IMR-90 (cell line): ENCODE measurements at regions not wholly inside any gene's neighbourhood (a gene's known extent, or its start where the extent isn't known, plus 50 kb on each side); places are given as distances from the start of the nearest gene placed in this dataset.
A peak's percentile ranks its signal among the peaks of the same experiment; 100 is the strongest.

ENCODE experiments used
- ATAC-seq: fragments of 200-7000 bp; cut with Tn5 transposase; 2 replicates; pipeline ENCODE4 v1.9.1; 2020; ENCODE audit warnings: low read depth, mild to moderate bottlenecking, moderate library complexity
- BruUV-seq: library from RNA; stranded (reverse); fragments of 400-500 nt; replicated peaks from 2 replicates; lab custom pipeline; 2021; lab: Mats Ljungman, UMichigan
- CTCF ChIA-PET: fragments of 300-600 bp; formaldehyde crosslinking; extraction: SDS; loops from one replicate; lab custom pipeline; 2021; ENCODE audit warnings: antibody characterized with exemption; lab: Yijun Ruan, JAX
- POLR2A ChIA-PET: fragments of 300-600 bp; sonication (Branson Sonifier 250); formaldehyde crosslinking; loops from one replicate; lab custom pipeline; 2022; ENCODE audit warnings: antibody characterized with exemption; ENCODE audit not compliant: unreplicated experiment; lab: Charles Lee
- DNase-seq: peaks from one replicate; pipeline ENCODE4 v3.0.0; 2013
- H2AFZ ChIP-seq: replicated peaks from 2 replicates; pipeline ENCODE3; 2013; ENCODE audit warnings: low read length, mild to moderate bottlenecking; ENCODE audit not compliant: poor library complexity
- H2AK5ac ChIP-seq: 2 replicates; pipeline ENCODE4 v1.6.1; 2013; ENCODE audit warnings: low read depth, low read length, inconsistent platforms
- H2AK9ac ChIP-seq: replicated peaks from 2 replicates; pipeline ENCODE3; 2013; ENCODE audit warnings: mild to moderate bottlenecking, low read depth, low read length, moderate library complexity; ENCODE audit not compliant: poor library complexity
- H2BK120ac ChIP-seq: 2 replicates; pipeline ENCODE4 v1.6.1; 2013; ENCODE audit warnings: low read depth, low read length, inconsistent platforms
- H2BK15ac ChIP-seq: 3 replicates; pipeline ENCODE4 v1.6.1; 2013; ENCODE audit warnings: low read depth, low read length, inconsistent platforms
- H2BK20ac ChIP-seq: 2 replicates; pipeline ENCODE4 v1.6.1; 2013; ENCODE audit warnings: low read depth, mild to moderate bottlenecking, inconsistent platforms, low read length, moderate library complexity
- H2BK5ac ChIP-seq: 2 replicates; pipeline ENCODE4 v1.6.1; 2013; ENCODE audit warnings: mild to moderate bottlenecking, low read depth, low read length, inconsistent platforms; ENCODE audit not compliant: poor library complexity, severe bottlenecking
- H3K14ac ChIP-seq: replicated peaks from 2 replicates; pipeline ENCODE4 v1.6.1; 2013; ENCODE audit warnings: low read depth, low read length, inconsistent platforms
- H3K18ac ChIP-seq: 2 replicates; pipeline ENCODE4 v1.6.1; 2013; ENCODE audit warnings: low read depth, low read length, control low read depth
- H3K23ac ChIP-seq: 2 replicates; pipeline ENCODE4 v1.6.1; 2013; ENCODE audit warnings: low read depth, low read length, inconsistent platforms
- H3K27ac ChIP-seq: 2 replicates; pipeline ENCODE4 v1.5.1; 2013; ENCODE audit warnings: mild to moderate bottlenecking, control low read depth, low read length; ENCODE audit not compliant: insufficient read depth
- H3K27me3 ChIP-seq: 2 replicates; pipeline ENCODE4 v1.6.1; 2013; ENCODE audit warnings: low read length; ENCODE audit not compliant: control insufficient read depth, insufficient read depth
- H3K36me3 ChIP-seq: 2 replicates; pipeline ENCODE4 v1.6.1; 2013; ENCODE audit warnings: low read length, mixed read lengths; ENCODE audit not compliant: control insufficient read depth, insufficient read depth
- H3K4ac ChIP-seq: 2 replicates; pipeline ENCODE4 v1.6.1; 2013; ENCODE audit warnings: low read depth, low read length, inconsistent platforms
- H3K4me1 ChIP-seq: 2 replicates; pipeline ENCODE4 v1.6.1; 2013; ENCODE audit warnings: low read length, mixed read lengths; ENCODE audit not compliant: control insufficient read depth, insufficient read depth
- H3K4me2 ChIP-seq: 2 replicates; pipeline ENCODE4 v1.6.1; 2013; ENCODE audit warnings: low read depth, mild to moderate bottlenecking, control low read depth, low read length, moderate library complexity
- H3K4me3 ChIP-seq: 2 replicates; pipeline ENCODE4 v1.5.1; 2013; ENCODE audit warnings: low read depth, mild to moderate bottlenecking, control low read depth, low read length, moderate library complexity; ENCODE audit not compliant: insufficient read depth
- H3K56ac ChIP-seq: 2 replicates; pipeline ENCODE4 v1.6.1; 2013; ENCODE audit warnings: low read length, inconsistent platforms; ENCODE audit not compliant: insufficient read depth; ENCODE audit errors: extremely low read depth
- H3K79me1 ChIP-seq, 2 experiments: 2 replicates each; pipeline ENCODE4 v1.6.1; 2013; ENCODE audit warnings: low read length in 2 of 2, inconsistent platforms in 1 of 2, low read depth in 1 of 2
- H3K9ac ChIP-seq: 2 replicates; pipeline ENCODE4 v1.6.1; 2013; ENCODE audit warnings: low read depth, low read length, control low read depth
- H3K9me1 ChIP-seq: 2 replicates; pipeline ENCODE4 v1.6.1; 2013; ENCODE audit warnings: low read length, inconsistent platforms; ENCODE audit not compliant: insufficient read depth
- H3K9me3 ChIP-seq: 2 replicates; pipeline ENCODE4 v1.6.1; 2013; ENCODE audit warnings: low read length; ENCODE audit not compliant: control insufficient read depth, insufficient read depth
- H4K20me1 ChIP-seq: 2 replicates; pipeline ENCODE4 v1.6.1; 2013; ENCODE audit warnings: low read length, inconsistent platforms; ENCODE audit not compliant: insufficient read depth
- H4K5ac ChIP-seq: 2 replicates; pipeline ENCODE4 v1.6.1; 2013; ENCODE audit warnings: mild to moderate bottlenecking, low read depth, low read length, control low read depth
- H4K8ac ChIP-seq, 2 experiments: 2 replicates each; pipeline ENCODE4 v1.6.1; 2013; ENCODE audit warnings: low read depth in 2 of 2, low read length in 2 of 2, control low read depth in 1 of 2, inconsistent platforms in 1 of 2
- H4K91ac ChIP-seq: 2 replicates; pipeline ENCODE4 v1.6.1; 2013; ENCODE audit warnings: low read depth, low read length, inconsistent platforms; ENCODE audit not compliant: insufficient read depth
- CEBPB ChIP-seq: IDR thresholded peaks from 2 replicates; pipeline ENCODE4 v1.6.1; 2012; ENCODE audit warnings: low read depth, low read length, improper control_type of control experiment
- FOS ChIP-seq: fragments of 150-350 bp; IDR thresholded peaks from 2 replicates; pipeline ENCODE4 v1.6.1; 2016; ENCODE audit warnings: low read depth, low read length
- RAD21 ChIP-seq: IDR thresholded peaks from 2 replicates; pipeline ENCODE4 v1.6.1; 2012; ENCODE audit warnings: low read length, improper control_type of control experiment
- WGBS, 2 experiments: methylation state at CpG; one replicate each; pipeline versions ENCODE4 v1.1.5 to v1.1.7; 2013; ENCODE audit warnings: missing lambda C conversion rate in 2 of 2; ENCODE audit not compliant: insufficient read length in 1 of 2; ENCODE audit errors: extremely low coverage in 2 of 2; 5-methylcytosine and 5-hydroxymethylcytosine counted together
- dilution Hi-C: fragments of 300-500 bp; cut with HindIII; formaldehyde crosslinking; loops from one replicate; pipeline ENCODE4 v1.14.3; 2018; ENCODE audit warnings: low sequenced_read_pairs; ENCODE audit not compliant: unreplicated experiment
- in situ Hi-C: fragments of 300-500 bp; cut with MboI; formaldehyde crosslinking; loops from 3 replicates; pipeline ENCODE4 v1.14.3; 2019; ENCODE audit warnings: low sequenced_read_pairs, inconsistent platforms, mixed read lengths
- intact Hi-C: fragments of 100-400 bp; cut with micrococcal nuclease; formaldehyde crosslinking; loops from 2 replicates; pipeline ENCODE4 v1.10.0; 2022

DNA sequence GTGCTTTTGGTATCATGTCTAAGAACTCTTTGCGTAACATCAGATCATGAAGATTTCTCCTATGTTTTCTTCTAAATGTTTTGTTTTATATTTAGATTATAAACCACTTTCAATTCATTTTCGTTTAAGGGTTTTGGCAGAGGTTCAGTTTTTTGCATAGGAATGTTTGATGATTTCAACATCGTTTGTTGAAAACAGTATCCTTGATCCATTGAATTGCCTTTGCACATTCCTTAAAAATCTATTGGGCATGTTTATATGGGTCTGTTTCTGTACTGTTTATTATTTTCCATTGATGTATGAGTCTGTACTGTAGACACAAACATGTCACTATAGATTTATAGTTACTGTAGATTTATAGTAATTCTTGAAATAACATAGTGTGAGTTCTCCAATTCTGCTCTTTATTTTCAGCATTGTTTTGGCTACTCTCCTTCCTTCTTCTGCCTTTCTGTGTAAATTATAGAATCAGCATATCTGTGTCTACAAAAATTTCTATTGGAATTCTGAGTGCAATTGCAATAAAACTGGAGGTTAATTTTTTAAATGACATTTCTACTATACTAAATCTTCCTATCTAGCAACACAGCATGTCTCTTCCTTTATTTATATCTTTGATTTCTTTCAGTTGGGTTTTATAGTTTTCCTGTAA, 374.0 kb downstream of the SV2B start:
- Histone ChIP-seq H4K5ac (no peak overlapping the region), H2BK120ac (no peak overlapping the region), H2AK5ac (no peak overlapping the region), H3K4me2 (no peak overlapping the region), H3K27ac (no peak overlapping the region), H3K36me3 (no peaks in the 10 kb centered on the region), H3K4me1 (0 out of 2 replicates have a peak, but pooled peaks cover 2% of the 10 kb centered on the region), H3K27me3 (no peaks in the 10 kb centered on the region), H3K18ac (no peak overlapping the region), H4K20me1 (no peaks in the 10 kb centered on the region), H2BK20ac (no peak overlapping the region), H4K8ac (no peak overlapping the region), H3K23ac (no peak overlapping the region), H3K14ac (no peak overlapping the region), H2BK15ac (no peak overlapping the region), H3K9me1 (no peaks in the 10 kb centered on the region), H2AFZ (no peak overlapping the region), H4K91ac (no peak overlapping the region), H3K9ac (no peak overlapping the region), H2BK5ac (no peak overlapping the region), H3K9me3 (no peaks in the 10 kb centered on the region), H3K56ac (no peak overlapping the region), H3K4ac (no peak overlapping the region), H3K79me1 (no peaks in the 10 kb centered on the region), H2AK9ac (no peak overlapping the region), H3K4me3 (no peak overlapping the region)
- dilution Hi-C loops (no loop called here), intact Hi-C loops (no loop called here), in situ Hi-C loops (no loop called here)
- TF ChIP-seq RAD21, result no peak
- peak; percentile 46; the same call in 1 of the 2 replicates for TF ChIP-seq CEBPB
- TF ChIP-seq FOS, result no peak
- CTCF ChIA-PET, result no interaction called here
- peak; percentile 71 for ATAC-seq
- BruUV-seq, result no TSS peak
- no CpG with 5 or more reads among the region's 3 CpGs for WGBS, 2 experiments
- POLR2A ChIA-PET, result no interaction called here
- DNase-seq, result peak; percentile 81
